ENCODE measurements at regions not wholly inside any gene's neighbourhood (a gene's known extent, or its start where the extent isn't known, plus 50 kb on each side); places are given as distances from the start of the nearest gene placed in this dataset.

- no peak for DNase-seq
Measured at GRCh38 chr21:25115021-25115420, 492.3 kb downstream of the MRPL39 start.

GRCh38 chr21:25107708-25108107 is 499.6 kb downstream of the MRPL39 start:
- no peak for DNase-seq

GRCh38 chr21:25103500-25104207 is 503.6 kb downstream of the MRPL39 start:
- DNase-seq = no peak

- DNase-seq = no peak
Measured at GRCh38 chr21:25097648-25098047, 509.6 kb downstream of the MRPL39 start.

GRCh38 chr21:25094695-25095094 is 512.6 kb downstream of the MRPL39 start:
- no peak for DNase-seq

- DNase-seq = no peak
Measured at GRCh38 chr21:25092441-25093011, 514.8 kb downstream of the MRPL39 start.

- no peak for DNase-seq
Measured at GRCh38 chr21:25081096-25081495, 526.2 kb downstream of the MRPL39 start.

GRCh38 chr21:25080661-25081060 is 526.6 kb downstream of the MRPL39 start:
- no peak for DNase-seq

- DNase-seq = no peak
Measured at GRCh38 chr21:25080141-25080540, 527.1 kb downstream of the MRPL39 start.

- no peak for DNase-seq
Measured at GRCh38 chr21:25079053-25079452, 528.2 kb downstream of the MRPL39 start.

GRCh38 chr21:25062061-25062460 is 545.2 kb downstream of the MRPL39 start:
- no peak for DNase-seq

GRCh38 chr21:25054689-25055088 is 552.6 kb downstream of the MRPL39 start:
- no peak for DNase-seq

GRCh38 chr21:25039461-25040380 is 567.6 kb downstream of the MRPL39 start:
- DNase-seq = no peak

GRCh38 chr21:25036775-25037174 is 570.5 kb downstream of the MRPL39 start:
- no peak for DNase-seq

- no peak for DNase-seq
Measured at GRCh38 chr21:25031750-25032149, 575.5 kb downstream of the MRPL39 start.

- no peak for DNase-seq
Measured at GRCh38 chr21:25029580-25029979, 577.7 kb downstream of the MRPL39 start.

- DNase-seq = no peak
Measured at GRCh38 chr21:25025596-25025995, 581.7 kb downstream of the MRPL39 start.

GRCh38 chr21:25024639-25025038 is 582.6 kb downstream of the MRPL39 start:
- no peak for DNase-seq

- no peak for DNase-seq
Measured at GRCh38 chr21:25005388-25005787, 601.9 kb downstream of the MRPL39 start.

GRCh38 chr21:25002676-25003075 is 604.6 kb downstream of the MRPL39 start:
- DNase-seq = no peak

- DNase-seq = no peak
Measured at GRCh38 chr21:24995216-24995615, 612.1 kb downstream of the MRPL39 start.

GRCh38 chr21:24994717-24995116 is 612.6 kb downstream of the MRPL39 start:
- no peak for DNase-seq

GRCh38 chr21:24989516-24989915 is 617.8 kb downstream of the MRPL39 start:
- DNase-seq = no peak

- DNase-seq = no peak
Measured at GRCh38 chr21:24988941-24989340, 618.3 kb downstream of the MRPL39 start.
